A549 (cell line): ENCODE measurements at regions not wholly inside any gene's neighbourhood (a gene's known extent, or its start where the extent isn't known, plus 50 kb on each side); places are given as distances from the start of the nearest gene placed in this dataset.
"Not testable (repeated sequence)": the region's sequence is repeated elsewhere in the genome, so short reads cannot be mapped to it uniquely, and the experiment has no call there.

Experiments
- TF ChIP-seq, protein P1 (sequence below): fragments of >200 bp; sonication (Bioruptor Twin); formaldehyde crosslinking; IDR thresholded peaks from 2 replicates; pipeline ENCODE4 v1.6.1; 2016
- TF ChIP-seq, protein P2 (sequence below): fragments of >200 bp; sonication (Bioruptor Twin); formaldehyde crosslinking; IDR thresholded peaks from 3 replicates; pipeline ENCODE4 v1.5.1; 2016

DNA sequence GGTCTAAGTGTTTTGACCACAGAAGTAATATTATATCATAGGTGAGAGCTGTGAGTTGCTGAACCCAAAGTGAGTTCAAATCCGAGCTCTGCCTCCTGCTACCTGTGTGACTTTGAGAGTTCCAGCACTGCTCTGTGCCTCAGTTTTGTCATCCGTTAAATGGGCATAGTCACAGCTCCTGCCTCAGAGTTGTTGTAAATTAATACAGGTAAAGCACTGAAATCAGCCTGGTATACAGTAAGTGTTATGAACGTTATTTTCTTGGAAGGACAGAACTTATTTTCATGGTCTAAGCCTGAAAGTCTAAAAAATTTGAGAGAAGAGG is 65.4 kb upstream of the ZNF195 start:
- TF ChIP-seq, protein P1, sequence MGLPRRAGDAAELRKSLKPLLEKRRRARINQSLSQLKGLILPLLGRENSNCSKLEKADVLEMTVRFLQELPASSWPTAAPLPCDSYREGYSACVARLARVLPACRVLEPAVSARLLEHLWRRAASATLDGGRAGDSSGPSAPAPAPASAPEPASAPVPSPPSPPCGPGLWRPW = not testable (repeated sequence)
- TF ChIP-seq, protein P2, sequence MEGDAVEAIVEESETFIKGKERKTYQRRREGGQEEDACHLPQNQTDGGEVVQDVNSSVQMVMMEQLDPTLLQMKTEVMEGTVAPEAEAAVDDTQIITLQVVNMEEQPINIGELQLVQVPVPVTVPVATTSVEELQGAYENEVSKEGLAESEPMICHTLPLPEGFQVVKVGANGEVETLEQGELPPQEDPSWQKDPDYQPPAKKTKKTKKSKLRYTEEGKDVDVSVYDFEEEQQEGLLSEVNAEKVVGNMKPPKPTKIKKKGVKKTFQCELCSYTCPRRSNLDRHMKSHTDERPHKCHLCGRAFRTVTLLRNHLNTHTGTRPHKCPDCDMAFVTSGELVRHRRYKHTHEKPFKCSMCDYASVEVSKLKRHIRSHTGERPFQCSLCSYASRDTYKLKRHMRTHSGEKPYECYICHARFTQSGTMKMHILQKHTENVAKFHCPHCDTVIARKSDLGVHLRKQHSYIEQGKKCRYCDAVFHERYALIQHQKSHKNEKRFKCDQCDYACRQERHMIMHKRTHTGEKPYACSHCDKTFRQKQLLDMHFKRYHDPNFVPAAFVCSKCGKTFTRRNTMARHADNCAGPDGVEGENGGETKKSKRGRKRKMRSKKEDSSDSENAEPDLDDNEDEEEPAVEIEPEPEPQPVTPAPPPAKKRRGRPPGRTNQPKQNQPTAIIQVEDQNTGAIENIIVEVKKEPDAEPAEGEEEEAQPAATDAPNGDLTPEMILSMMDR = not testable (repeated sequence)
